ENCODE measurements at regions not wholly inside any gene's neighbourhood (a gene's known extent, or its start where the extent isn't known, plus 50 kb on each side); places are given as distances from the start of the nearest gene placed in this dataset.

- Histone ChIP-seq H3K4me1 (ENCODE audit: control insufficient read depth in 5 of 5, insufficient read depth in 5 of 5, low read length in 5 of 5) (no peaks in the 10 kb centered on the region), H3K27ac (ENCODE audit: low read depth in 1 of 2, low read length in 1 of 2) (no peak overlapping the region), H3K9ac (ENCODE audit: insufficient read depth in 1 of 2, low read length in 2 of 2) (no peak overlapping the region), H3K27me3 (ENCODE audit: control insufficient read depth in 3 of 3, insufficient read depth in 3 of 3, low read length in 2 of 3) (peaks cover 0 to 31% (median 0%) of the 10 kb centered on the region in 3 donors), H3K36me3 (ENCODE audit: control insufficient read depth in 4 of 4, insufficient read depth in 4 of 4, low read length in 4 of 4) (no peaks in the 10 kb centered on the region), H3K4me3 (no peak overlapping the region), H3K9me3 (ENCODE audit: control insufficient read depth in 4 of 4, insufficient read depth in 3 of 4, low read length in 3 of 4) (peaks cover 0 to 2% (median 0%) of the 10 kb centered on the region in 4 donors)
- WGBS, 2 donors = 96% methylated on average over 8 of the region's 8 CpGs
- ATAC-seq (ENCODE audit: insufficient read depth, low FRiP score) (no peak), DNase-seq (no peak)
- no peak for TF ChIP-seq CTCF (IDR thresholded peaks at IDR 0.05; ENCODE audit: control extremely low read depth, extremely low read depth)
These were observed 304.8 kb downstream of the CDCA7 start for GRCh38 chr2:173659509-173659908.

DNA sequence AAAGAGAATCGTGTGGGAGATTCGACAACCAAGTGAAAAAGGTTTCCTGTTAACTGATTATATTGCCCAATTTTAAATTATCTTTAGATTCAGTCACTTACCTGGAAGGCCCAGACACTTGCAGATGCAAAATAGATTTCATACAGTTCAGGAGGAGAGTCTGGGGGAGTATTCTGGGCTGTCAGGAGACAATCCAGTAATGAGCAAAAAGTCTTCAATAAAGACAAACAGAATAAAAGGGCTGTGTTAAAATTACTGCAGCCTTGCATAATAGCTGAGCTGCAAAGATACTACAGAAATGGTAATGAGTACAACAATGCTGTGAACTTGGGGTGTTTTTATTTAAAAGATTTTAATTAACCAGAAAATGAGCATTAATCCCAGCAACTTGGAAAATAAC is 303.6 kb downstream of the SP3 start:
- WGBS, 2 donors = 79 to 97% methylated on average over 2 of the region's 2 CpGs
- no peaks in the 10 kb centered on the region for H3K4me1 ChIP-seq (ENCODE audit: control insufficient read depth in 5 of 5, insufficient read depth in 5 of 5, low read length in 5 of 5)
- TF ChIP-seq CTCF (IDR thresholded peaks at IDR 0.05; ENCODE audit: control extremely low read depth, extremely low read depth) = no peak
- H3K4me3 ChIP-seq = no peak overlapping the region
- H3K9me3 ChIP-seq (ENCODE audit: control insufficient read depth in 4 of 4, insufficient read depth in 3 of 4, low read length in 3 of 4) = peaks cover 0 to 2% (median 0%) of the 10 kb centered on the region in 4 donors
- no peaks in the 10 kb centered on the region for H3K36me3 ChIP-seq (ENCODE audit: control insufficient read depth in 4 of 4, insufficient read depth in 4 of 4, low read length in 4 of 4)
- ATAC-seq (ENCODE audit: insufficient read depth, low FRiP score) = no peak
- peaks cover 0 to 25% (median 3%) of the 10 kb centered on the region in 3 donors for H3K27me3 ChIP-seq (ENCODE audit: control insufficient read depth in 3 of 3, insufficient read depth in 3 of 3, low read length in 2 of 3)
- no peak overlapping the region for H3K9ac ChIP-seq (ENCODE audit: insufficient read depth in 1 of 2, low read length in 2 of 2)
- no peak for DNase-seq
- H3K27ac ChIP-seq (ENCODE audit: low read depth in 1 of 2, low read length in 1 of 2) = no peak overlapping the region

DNA sequence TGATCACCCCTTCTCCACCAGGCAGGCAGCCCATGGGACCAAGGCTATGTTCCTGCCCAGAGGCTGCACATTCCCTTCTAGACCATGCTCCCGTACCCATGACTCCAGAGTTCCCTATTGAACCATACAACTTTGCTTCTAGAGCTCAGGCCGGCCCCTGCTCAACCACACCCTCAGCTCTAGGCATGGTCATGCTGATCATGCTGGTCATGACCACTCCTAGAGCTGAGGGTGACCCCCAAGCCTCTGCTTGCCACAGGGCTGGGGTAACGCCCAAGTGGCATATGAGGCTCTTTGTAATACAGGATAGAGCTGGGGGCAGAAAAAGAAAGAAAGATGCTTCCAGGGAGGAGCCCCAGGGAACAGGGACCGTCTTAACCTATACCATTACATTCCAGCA is 301.8 kb downstream of the SP3 start:
- Histone ChIP-seq H3K4me1 (ENCODE audit: control insufficient read depth in 5 of 5, insufficient read depth in 5 of 5, low read length in 5 of 5) (no peaks in the 10 kb centered on the region), H3K9ac (ENCODE audit: insufficient read depth in 1 of 2, low read length in 2 of 2) (no peak overlapping the region), H3K4me3 (no peak overlapping the region), H3K36me3 (ENCODE audit: control insufficient read depth in 4 of 4, insufficient read depth in 4 of 4, low read length in 4 of 4) (no peaks in the 10 kb centered on the region), H3K9me3 (ENCODE audit: control insufficient read depth in 4 of 4, insufficient read depth in 3 of 4, low read length in 3 of 4) (peaks cover 0 to under 1% (median 0%) of the 10 kb centered on the region in 4 donors), H3K27ac (ENCODE audit: low read depth in 1 of 2, low read length in 1 of 2) (no peak overlapping the region), H3K27me3 (ENCODE audit: control insufficient read depth in 3 of 3, insufficient read depth in 3 of 3, low read length in 2 of 3) (peaks cover 0 to 25% (median 3%) of the 10 kb centered on the region in 3 donors)
- ATAC-seq (ENCODE audit: insufficient read depth, low FRiP score) = no peak
- no peak for TF ChIP-seq CTCF (IDR thresholded peaks at IDR 0.05; ENCODE audit: control extremely low read depth, extremely low read depth)
- DNase-seq = no peak
- WGBS, 2 donors = 85 to 90% methylated on average over 4 of the region's 4 CpGs

- no peaks in the 10 kb centered on the region for H3K36me3 ChIP-seq (ENCODE audit: control insufficient read depth in 4 of 4, insufficient read depth in 4 of 4, low read length in 4 of 4)
- 90% methylated on average over 5 of the region's 5 CpGs for WGBS, 2 donors
- no peak for TF ChIP-seq CTCF (IDR thresholded peaks at IDR 0.05; ENCODE audit: control extremely low read depth, extremely low read depth)
- H3K27me3 ChIP-seq (ENCODE audit: control insufficient read depth in 3 of 3, insufficient read depth in 3 of 3, low read length in 2 of 3) = peaks cover 0 to 25% (median 3%) of the 10 kb centered on the region in 3 donors
- H3K27ac ChIP-seq (ENCODE audit: low read depth in 1 of 2, low read length in 1 of 2) = no peak overlapping the region
- no peaks in the 10 kb centered on the region for H3K4me1 ChIP-seq (ENCODE audit: control insufficient read depth in 5 of 5, insufficient read depth in 5 of 5, low read length in 5 of 5)
- no peak for ATAC-seq (ENCODE audit: insufficient read depth, low FRiP score)
- no peak overlapping the region for H3K4me3 ChIP-seq
- no peaks in the 10 kb centered on the region for H3K9me3 ChIP-seq (ENCODE audit: control insufficient read depth in 4 of 4, insufficient read depth in 3 of 4, low read length in 3 of 4)
- no peak for DNase-seq
- H3K9ac ChIP-seq (ENCODE audit: insufficient read depth in 1 of 2, low read length in 2 of 2) = no peak overlapping the region
These were observed 301.2 kb downstream of the SP3 start for GRCh38 chr2:173663835-173664512.

Data from lung (tissue), 11 donors.